CD4-positive, alpha-beta T cell treated with Interleukin-4 for 4 hours (primary cell): ENCODE measurements at regions not wholly inside any gene's neighbourhood (a gene's known extent, or its start where the extent isn't known, plus 50 kb on each side); places are given as distances from the start of the nearest gene placed in this dataset.

ENCODE experiments used
- DNase-seq: peaks from one replicate; pipeline ENCODE4 v3.0.0-alpha.2; 2020

DNA sequence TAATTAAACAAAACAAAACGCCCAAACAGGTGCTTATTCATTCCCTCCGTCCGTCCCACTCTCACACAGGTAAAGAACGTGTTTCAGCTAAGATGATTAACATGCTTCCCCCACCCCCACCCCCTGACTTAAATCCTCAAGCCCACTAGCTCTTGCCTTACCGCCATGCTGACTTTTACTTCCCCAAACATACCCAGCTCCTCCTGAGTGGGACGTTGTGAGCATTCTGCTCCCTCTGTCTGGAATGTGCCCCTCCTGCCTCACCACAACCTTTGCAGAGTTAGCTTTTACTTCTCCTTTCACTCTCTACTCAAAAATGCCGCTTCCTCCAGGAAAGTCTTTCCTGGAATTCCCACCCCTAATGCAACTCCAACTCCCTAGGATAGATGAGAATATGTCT is 774.0 kb upstream of the RBFOX1 start:
- no peak for DNase-seq

DNA sequence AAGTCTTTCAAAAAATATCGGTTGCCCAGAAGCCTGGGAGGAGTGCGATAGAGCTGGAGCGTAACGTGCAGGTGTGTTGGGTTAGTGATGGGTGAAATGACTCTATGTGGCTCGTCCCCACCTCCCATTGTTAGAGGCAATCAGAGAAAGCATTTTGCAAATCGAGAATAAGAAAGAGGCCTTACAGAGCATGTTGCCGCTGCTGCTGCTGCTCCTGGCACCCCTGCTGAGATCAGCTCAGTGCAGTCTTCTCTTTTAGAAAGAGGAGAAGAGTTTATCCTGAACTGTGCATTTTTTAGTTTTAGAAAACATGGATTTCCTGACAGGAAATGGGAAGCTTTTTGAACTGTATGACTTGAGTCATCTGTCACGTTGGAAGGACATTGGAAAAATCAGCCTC is 774.5 kb upstream of the RBFOX1 start:
- no peak for DNase-seq

DNA sequence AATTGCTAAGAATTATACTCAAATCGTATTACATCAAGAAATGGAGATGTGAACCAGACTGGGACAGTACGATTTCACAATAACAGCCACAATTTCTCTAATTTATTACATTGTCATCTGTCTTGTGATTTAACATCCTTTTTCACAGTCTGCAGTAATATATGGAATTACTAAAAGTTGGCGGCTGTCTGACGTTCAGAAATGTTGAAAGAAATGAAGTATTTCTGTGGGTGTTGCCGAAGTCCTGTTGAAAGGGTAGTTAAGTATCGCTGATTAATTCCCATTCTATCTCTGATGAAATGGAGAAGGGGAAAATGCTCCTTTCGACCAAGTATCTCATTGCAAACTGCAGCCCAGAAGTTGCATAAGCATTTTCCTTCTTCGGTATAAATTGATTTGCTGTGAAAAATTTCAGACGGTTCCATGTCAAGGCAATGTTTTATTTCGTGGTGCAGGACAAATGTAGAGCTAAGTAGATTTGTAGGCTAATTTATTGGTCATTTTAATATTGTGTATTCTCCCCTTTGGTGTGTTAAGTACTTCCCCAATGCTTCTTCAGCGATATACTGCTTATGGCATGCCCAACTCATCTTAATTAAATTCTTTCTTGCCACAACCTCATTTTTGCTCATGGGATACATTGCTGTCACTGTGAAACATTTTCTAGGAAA is 775.2 kb upstream of the RBFOX1 start:
- DNase-seq: no peak

DNA sequence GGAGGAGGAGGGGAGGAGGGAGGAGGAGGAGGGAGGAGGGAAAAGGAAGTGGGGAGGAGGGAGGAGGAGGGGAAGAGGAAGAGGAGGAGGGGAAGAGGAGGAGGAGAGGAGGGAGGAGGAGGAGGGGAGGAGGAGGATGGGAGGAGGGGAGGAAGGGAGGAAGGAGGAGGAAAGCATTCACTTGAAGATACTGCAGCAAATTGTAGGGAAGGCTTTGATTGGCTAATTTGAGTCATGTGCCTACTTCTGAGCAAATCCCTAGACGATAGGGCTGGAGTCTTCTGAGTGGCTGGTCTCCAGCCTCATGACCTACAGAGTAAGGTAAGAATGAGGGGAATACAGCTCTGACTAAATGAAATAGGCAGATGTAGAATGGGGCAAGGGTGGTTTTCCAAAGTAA is 783.2 kb upstream of the RBFOX1 start:
- DNase-seq: no peak

DNA sequence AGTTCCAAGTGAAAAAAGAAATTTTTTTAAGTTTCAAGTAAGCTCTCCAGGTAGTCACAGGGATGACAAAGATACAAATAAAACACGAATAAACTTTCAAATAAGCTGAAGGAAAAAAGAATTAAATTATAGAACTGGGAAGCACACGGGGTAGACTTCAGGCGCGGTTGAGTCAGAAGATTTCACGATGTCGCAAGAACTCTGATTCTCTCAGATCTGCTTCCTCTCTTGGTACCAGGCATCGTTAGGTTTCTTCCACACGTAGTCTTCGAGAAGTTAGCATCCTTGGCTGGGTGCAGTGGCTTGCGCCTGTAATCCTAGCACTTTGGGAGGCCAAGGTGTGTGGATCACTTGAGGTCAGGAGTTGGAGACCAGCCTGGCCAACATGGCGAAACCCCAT is 784.1 kb upstream of the RBFOX1 start:
- no peak for DNase-seq

DNA sequence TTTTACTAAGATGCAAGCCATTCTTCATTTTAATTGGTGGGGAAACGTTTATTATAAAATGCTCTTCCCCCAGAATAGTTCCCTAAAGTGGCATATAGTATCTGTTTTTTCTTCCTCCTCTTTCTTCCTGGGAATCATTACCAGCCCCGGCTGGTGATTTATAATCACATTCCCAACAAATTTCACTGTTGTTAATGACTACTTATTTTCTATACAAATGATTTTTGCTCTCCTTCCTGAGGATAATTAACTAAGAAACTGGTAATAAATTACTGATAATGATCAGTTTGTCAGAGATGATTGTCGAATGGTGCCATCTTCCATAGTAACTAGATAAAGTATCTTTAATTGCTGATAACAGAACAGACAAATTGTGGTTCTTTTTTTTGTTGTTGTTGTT is 785.5 kb upstream of the RBFOX1 start:
- DNase-seq: no peak

DNA sequence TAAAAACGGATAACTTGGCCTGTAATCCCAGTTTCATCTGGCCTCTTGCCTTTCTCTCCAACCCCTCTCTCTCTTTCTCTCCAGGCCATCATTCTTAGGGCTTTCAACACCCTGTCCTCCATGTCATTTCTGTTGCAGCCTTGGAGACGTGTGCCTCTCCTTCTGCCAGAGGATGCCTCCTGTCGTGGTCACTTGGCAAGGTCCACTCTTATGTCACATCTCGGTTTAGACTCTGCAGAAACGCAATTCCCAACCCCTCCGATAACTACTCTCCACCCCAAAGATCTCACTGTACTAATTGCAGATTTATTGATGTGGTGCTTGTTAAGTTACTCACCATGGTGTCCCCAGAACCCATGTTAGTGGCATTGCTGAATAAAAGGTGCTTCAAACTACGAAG is 787.3 kb upstream of the RBFOX1 start:
- DNase-seq: no peak

DNA sequence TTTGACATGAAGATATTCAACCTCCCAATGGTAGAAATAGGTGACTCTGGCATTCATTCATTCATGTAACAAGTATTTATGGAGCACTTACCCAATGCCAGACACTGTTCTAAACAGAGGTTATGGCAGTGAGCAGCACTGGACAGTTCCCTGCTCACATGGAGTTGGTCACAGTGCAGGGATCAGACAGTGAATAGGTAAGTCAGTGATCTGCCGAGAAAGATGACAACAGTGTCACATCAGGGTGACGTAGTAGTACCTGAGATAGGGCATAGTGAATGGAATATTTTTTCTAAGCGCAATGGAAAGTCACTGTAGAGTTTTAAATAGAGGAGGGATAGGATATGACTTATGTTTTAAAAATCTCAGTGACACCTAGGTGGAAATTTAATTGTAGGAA is 791.4 kb upstream of the RBFOX1 start:
- DNase-seq: no peak

DNA sequence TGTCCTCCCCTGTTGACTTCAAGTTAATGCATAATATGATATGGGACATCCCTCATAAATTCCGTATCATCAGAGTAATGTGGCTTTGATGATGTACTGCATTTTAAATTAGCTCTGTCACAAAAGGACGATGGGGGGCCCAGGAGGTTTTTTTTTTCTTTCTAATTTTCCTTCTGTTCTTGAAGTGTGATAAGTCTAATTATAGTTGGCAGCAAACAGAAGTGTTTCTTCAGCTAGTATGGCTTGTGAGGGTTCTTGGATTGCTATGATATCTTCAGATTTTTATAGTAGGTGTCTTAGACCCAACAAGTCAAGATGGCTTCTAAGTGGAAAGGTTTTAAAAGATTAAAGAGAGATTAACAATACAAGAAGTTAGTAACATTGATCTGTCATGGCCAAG is 796.2 kb upstream of the RBFOX1 start:
- no peak for DNase-seq

DNA sequence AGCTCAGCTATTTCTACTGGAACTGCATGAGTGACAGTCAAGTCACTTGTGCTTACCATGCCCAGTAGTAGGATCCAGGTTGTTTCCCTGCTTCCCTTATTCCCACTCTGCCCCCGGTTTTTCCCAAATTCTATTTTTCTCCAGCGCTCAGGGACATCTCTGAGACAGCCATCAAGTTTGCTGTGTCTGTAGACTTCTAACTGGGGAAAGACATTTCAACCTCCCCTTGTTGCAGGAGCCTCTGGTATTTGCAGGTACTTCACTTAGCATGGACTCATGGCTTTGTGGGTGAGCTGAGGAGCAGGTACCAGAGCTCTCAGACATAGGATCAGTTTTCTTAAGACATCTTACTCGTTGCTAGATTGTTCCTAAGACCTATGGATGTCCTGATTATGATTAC is 801.6 kb upstream of the RBFOX1 start:
- no peak for DNase-seq

DNA sequence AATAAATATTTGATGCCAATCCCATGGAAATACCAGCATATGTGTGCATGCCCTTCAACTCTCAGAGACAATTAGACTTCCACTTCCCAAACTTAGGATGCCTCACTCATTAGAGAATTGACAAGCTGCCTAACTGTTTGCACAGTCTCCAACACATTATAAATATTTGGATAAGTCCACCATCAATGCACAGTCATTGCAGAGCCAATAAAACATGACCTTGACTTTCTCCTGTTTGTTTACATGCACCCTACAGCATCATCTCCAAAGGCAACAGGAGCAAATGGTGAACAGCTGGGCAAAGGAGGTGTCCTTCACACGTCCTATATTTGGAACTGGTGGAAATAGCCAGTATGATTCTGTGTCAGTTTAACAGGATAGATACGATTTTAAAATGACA is 804.4 kb upstream of the RBFOX1 start:
- DNase-seq: no peak

DNA sequence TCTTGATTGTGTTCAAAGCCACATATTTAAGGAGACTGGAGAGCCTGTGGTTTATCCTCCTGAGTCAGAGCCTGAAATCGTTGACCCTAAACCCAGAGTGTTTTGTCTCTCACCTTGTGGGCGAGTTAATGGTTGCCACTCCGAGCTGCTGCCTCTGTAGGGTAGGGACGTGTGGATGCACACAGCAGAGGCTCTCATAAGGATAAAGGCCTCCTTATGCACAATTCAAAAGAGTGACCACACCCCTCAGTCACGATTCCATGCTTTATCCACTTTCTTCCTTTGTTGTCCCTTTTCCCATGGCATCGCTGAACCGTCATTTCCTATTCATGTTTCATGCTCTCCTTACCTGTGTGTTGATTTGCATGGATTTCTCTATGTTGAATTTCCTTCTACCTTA is 805.0 kb upstream of the RBFOX1 start:
- DNase-seq: no peak

DNA sequence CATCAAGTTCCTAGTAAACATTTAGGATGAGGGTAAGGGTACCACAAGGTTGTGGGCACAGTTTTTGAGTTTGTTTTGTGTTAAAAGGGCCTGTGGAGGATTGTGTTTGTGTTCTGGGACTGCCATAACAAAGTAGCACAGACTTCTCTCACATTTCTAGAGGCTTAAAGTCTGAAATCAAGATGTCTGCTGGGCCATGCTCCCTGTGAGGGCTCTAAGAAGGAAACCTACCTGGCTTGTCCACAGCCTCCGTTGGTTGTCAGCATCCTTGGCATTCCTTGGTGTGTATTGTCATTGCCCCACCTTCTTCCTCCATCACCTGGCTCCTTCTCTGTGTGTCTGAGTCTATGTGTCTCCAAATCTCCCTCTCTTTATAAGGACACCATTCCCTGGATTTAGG is 808.1 kb upstream of the RBFOX1 start:
- DNase-seq: no peak

DNA sequence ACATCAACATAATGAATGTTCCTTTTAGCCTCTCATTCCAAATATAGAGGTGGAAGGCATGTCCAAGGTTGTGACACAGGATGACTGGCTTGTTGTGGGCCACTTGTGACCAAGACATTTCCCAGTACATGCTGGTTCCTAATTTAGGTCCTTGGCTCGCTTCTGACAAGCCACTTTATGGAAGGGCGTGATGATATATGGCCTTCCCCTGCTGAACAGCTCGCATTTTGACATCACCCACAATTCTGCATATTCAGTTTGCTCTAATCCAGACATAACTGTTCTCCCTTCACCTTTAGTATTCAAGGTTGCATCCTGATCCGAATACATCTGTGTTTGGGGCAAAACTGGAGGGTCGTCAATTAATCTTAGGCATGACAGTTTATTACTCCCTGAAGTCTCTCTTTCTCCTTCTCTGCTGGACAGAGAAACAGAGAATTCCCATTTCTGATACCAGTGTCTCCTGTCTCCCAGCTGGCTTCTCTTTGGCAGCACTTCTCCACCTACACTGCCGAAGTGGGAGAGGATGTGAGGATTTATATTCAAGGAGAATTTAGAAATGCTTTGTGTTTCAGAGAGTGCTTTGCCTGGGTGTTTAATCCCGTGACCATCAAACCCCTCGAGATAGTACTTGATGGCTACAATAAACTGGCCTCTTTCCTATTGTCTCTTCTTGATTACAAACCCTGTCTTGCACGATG is 815.5 kb upstream of the RBFOX1 start:
- DNase-seq: no peak

DNA sequence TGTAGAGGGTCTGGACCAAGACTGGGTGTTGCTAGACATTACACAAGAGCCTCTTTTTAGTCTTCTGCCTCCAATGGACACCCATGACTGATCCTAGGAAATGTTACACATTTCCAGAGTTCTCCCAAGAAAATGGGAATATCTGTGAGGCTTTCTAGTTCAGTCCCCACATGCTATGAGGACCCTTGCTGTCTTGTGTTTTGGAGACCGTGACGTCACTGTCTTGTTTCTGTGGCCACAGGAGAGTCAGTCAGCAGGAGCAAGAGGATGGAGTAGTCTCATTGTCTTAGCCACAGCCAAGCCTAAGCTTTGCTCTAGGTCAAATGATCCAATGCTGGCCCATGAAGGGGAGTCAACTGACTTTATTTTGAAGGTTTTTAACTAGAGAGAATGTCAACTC is 820.1 kb upstream of the RBFOX1 start:
- no peak for DNase-seq

DNA sequence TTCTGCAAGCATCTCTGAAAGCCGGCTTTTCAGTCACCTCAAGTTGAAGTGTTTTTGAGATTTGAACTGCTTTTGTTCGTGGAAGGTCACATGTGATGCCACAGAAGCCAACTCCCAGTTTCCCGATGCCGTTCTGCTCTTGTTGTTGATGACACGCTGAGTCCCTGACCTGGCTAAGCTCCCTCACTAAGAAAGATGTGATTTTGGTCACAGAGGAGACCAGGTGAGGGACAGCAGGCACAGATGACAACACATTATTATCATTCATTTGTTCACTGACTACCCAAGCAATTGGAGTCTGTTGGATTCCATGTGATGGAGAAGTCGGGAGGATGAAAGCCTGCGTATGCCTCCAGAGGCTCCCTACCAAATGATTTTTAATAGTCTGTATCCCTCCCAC is 822.4 kb upstream of the RBFOX1 start:
- no peak for DNase-seq

DNA sequence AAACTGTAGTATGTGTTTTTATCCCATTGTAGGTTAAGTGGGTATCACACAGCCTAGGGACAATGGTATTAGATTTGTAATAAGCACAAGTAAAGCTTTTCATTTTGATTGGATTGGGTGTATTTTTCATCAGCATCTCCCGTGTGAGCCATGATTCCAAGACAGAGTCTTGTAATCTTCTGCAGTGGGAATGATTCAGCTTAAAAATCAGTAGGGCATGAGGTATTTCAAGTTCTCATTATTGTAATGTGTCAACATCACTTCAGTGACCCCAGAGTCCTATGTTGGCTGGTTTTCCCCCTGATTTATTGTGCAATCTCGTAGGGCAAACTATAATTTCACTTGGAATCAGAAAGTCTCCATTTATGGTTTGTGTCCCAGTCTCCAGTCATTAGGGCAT is 833.2 kb upstream of the RBFOX1 start:
- DNase-seq: no peak

DNA sequence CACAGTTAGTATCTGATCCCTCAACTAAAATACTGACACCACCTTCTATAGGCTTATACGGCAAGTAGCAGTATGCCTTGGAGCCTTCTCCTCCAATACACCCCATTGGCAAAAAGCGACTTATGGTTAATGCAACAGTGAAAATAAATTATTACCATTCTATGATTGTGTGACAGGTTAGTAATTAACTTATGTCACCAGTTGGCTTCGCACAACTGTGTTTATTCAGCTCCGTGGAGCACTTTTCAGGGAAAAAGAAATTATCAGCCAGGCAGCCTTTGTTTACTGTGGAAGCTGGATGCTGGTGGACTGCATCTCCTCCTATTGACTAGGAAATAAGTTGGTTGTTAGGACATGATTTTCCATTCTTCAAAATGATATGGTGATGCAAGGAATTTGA is 833.8 kb upstream of the RBFOX1 start:
- DNase-seq: no peak

DNA sequence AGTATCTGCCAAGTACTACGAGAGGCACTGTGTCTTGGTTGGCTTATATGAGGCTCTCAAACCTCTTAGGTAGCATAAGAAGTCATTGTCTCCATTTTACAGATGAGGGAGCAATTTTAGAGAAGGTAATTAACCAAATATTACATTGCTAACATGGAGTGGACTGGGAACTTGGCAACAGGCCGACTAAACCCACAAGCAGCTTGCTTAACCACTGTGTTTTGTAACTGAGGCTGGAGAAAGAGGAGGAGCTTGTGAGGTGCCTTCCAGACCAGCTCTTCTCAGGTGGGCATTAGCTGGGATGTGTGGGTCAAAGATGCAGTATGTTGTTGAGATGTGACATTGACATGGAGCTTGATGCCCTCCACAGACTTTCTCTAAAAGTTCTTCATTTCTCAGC is 835.6 kb upstream of the RBFOX1 start:
- no peak for DNase-seq

DNA sequence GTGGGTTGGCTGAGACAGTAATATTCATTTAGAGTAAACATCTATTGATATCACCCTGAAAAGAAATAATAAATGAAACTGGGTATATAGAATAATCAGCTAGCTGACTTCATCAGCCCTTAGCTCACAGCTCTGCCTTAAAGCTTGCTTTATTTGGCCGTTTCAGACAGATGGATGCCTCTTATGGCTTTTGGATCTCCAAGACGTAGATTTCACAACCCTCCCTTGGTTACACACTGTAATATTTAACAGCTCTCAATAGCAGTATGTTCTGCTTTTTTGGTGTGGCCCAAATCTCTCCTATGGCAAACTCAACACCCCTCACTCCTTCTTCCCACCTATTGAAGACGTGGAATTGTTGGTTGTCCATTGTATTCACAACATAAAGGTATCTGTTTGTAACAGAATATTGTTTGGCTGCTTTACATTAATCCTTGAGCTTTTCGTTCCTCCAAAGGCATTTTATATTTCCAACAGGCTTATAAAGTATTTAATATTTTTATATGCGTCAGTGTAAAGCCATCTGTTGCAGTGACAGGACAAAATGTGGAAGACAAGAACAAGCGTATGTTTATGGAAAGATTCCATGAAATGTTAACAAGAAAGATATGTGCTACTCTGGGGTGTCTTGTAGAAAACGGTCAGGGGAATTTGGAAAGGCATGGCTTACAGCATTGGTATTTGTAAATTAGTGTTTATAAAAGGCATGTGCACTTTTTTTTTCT is 837.0 kb upstream of the RBFOX1 start:
- DNase-seq: no peak

DNA sequence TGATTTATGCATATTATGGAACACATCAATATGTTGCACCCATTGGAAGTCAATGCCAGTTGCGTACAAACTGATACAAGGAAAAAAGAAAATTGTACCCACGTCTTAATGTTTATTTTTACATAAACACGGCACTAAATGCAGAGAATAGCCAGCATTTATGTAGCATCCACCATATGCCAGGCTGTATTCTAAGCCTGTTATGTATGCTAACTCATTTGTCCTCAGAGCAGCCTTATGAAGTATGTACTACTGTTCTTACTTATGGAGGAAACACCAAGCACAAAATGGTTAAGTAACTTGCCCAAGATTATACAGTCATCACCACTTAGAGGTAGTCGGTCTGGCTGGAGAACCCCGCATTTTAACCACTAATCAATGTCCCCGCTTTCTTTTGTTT is 837.9 kb upstream of the RBFOX1 start:
- no peak for DNase-seq

DNA sequence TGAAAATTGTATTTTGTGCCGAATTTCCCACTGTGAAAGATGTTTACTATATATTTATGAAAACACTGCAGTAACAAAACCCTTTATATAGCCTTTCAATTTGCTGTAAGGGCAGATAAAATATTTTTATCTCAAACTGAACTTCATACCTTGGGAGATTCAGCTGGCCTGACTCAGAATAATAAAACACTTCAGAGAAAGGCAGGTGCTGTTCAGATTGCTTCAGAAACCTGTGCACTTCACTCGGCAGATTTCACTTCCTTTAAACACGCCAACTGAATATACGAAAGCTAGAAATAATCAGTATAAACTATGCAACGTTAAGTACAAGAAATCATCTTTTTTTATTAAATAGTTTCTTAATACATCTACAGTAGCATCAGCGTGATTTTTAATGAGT is 839.1 kb upstream of the RBFOX1 start:
- DNase-seq: no peak

DNA sequence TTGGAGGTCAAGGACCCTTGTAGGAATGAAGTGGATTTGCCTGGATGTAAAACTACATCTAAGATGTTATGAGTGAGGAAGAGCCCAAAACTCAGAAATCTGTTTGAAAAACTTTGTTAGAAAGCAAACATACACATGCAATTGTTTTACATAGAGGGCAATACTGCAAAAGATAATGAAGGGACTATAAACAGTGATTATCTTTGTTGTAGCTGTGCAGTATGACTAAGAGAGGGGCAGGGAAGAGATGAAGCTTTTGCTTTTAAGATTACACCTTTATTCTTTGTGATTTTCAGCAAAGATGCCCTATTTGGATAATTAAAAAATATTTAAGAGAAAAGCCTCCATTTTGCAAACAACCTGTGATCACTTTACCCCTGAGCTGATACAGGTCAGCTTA is 839.9 kb upstream of the RBFOX1 start:
- DNase-seq: no peak

DNA sequence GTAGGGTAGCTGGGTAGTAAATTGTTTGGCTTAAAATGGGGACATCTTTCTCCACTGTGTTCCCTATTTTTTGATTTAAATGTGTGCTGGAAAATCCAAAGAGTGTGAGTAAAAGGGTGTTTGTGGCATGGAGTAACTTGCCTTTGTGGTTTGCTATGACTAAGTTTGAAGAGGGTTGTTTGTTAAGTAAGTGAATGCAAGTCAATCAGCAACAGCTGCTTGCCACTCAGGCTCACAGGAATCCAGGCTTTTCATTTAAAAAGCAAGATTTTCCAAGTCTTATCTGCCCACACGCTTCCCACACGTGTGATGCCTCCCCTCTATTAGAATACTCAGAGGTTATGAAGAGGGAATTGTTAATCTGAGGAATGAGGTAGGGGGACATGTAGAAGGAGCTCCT is 847.7 kb upstream of the RBFOX1 start:
- no peak for DNase-seq

DNA sequence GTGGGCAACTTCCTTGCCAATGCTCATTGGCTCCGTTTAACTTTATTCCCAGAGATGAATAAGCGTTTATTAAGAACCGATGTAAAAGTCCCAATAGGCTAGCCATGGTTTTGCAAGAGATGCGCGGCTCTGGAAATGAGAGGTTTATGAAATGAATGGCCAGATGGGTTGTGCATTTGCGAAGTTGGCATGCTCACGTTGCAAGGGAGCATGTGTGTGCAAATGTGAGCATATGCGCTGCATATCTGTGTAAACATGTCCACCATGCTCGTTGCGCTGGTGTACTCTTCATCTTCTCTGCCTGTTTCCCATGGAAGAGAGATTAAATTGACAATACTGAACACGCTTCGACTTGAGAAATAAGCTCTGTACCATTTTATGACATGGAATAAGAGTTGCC is 848.6 kb upstream of the RBFOX1 start:
- no peak for DNase-seq
